ENCODE measurements at regions not wholly inside any gene's neighbourhood (a gene's known extent, or its start where the extent isn't known, plus 50 kb on each side); places are given as distances from the start of the nearest gene placed in this dataset.

DNA sequence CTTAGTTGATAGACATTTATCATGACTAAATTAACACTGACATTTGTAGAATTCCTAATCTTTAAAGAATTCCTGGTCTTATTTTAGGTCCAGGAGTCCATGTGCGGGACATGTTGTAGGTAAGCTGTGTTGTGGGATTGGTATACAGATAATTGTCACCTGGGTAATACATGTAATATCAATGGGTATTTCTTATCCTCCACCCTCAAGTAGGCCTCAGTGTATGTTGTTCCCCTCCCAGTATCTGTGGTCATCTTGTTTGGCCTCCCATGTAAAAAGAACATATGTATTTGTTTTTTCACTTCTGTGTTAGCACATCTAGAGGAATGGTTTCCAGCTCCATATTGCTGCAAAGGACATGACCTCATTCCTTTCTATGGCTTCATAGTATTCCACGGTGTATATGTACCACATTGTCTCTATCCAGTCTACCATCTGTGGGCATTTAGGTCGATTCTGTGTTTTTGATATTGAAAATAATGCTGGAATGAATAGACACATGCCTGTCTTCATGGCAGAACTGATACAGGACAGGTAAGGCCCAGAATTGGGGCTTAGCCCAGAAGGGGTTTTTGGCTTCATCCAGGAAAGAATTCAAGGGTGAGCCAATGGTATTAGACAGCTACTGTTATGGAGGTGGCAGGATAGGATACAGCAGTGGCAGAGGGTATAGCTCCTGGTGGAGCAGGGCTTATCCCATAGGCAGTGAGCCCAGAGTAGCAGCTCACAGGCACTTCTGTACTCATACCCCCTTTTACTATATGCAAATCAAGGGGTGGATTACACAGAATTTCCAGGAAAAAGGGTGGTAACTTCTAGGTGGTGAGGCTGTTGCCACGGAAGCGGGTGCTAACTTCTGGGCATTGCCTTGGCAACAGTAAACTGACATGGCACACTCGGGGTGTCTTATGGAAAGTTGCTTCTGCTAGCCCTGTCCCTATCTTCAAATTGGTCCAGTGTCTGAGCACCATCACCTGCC lies 66.1 kb upstream of the WDR1 start:
- H3K9me3 ChIP-seq: no peaks in the 10 kb centered on the region
- TF ChIP-seq, protein P1, sequence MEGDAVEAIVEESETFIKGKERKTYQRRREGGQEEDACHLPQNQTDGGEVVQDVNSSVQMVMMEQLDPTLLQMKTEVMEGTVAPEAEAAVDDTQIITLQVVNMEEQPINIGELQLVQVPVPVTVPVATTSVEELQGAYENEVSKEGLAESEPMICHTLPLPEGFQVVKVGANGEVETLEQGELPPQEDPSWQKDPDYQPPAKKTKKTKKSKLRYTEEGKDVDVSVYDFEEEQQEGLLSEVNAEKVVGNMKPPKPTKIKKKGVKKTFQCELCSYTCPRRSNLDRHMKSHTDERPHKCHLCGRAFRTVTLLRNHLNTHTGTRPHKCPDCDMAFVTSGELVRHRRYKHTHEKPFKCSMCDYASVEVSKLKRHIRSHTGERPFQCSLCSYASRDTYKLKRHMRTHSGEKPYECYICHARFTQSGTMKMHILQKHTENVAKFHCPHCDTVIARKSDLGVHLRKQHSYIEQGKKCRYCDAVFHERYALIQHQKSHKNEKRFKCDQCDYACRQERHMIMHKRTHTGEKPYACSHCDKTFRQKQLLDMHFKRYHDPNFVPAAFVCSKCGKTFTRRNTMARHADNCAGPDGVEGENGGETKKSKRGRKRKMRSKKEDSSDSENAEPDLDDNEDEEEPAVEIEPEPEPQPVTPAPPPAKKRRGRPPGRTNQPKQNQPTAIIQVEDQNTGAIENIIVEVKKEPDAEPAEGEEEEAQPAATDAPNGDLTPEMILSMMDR (IDR thresholded peaks at IDR 0.05): no peak
- H3K27me3 ChIP-seq: no peaks in the 10 kb centered on the region
- DNase-seq: no peak
- H3K4me1 ChIP-seq: no peaks in the 10 kb centered on the region
- intact Hi-C loops (cut with DNase I; ENCODE audit: low total_unique reads): no loop called here
- no peaks in the 10 kb centered on the region for H3K36me3 ChIP-seq
- no peak overlapping the region for H3K27ac ChIP-seq
- no peak overlapping the region for H3K4me3 ChIP-seq

DNA sequence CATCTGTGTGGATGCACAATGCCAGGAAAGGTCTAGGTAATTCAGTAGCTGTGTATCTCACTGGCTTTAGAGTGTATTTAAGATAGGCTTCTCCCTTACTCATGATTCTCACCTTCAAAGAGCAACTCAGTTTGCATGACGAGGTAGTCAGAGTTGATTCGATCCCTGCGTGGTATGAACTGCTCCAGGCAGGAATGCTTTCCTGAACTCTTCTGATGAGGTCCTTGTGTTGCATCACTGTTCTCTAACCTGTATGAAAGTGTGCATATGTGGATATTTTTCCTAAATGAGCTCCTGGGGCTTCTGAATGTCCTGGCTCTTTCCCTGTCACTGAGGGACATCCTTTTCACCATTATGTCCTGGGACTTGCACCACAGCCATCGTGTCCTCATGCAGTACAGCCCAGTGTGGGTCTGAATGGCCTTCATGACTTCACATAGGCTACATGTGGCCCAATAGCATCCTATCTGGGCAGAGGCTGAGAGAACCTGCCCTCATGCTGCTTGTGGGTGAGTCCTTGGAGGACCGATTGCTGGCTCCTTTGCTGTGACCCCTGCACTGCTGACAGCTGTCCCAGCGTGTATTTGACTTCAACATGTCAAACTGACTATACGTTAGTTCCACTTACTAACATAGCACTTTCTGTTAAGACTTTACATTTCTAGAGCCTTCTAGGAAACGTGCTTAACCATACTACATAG lies 65.3 kb upstream of the WDR1 start:
- H3K27ac ChIP-seq: no peak overlapping the region
- intact Hi-C loops (cut with DNase I; ENCODE audit: low total_unique reads): no loop called here
- no peaks in the 10 kb centered on the region for H3K36me3 ChIP-seq
- DNase-seq: no peak
- TF ChIP-seq, protein P1 (IDR thresholded peaks at IDR 0.05): no peak
- H3K4me1 ChIP-seq: no peaks in the 10 kb centered on the region
- H3K4me3 ChIP-seq: no peak overlapping the region
- H3K9me3 ChIP-seq: no peaks in the 10 kb centered on the region
- no peaks in the 10 kb centered on the region for H3K27me3 ChIP-seq

DNA sequence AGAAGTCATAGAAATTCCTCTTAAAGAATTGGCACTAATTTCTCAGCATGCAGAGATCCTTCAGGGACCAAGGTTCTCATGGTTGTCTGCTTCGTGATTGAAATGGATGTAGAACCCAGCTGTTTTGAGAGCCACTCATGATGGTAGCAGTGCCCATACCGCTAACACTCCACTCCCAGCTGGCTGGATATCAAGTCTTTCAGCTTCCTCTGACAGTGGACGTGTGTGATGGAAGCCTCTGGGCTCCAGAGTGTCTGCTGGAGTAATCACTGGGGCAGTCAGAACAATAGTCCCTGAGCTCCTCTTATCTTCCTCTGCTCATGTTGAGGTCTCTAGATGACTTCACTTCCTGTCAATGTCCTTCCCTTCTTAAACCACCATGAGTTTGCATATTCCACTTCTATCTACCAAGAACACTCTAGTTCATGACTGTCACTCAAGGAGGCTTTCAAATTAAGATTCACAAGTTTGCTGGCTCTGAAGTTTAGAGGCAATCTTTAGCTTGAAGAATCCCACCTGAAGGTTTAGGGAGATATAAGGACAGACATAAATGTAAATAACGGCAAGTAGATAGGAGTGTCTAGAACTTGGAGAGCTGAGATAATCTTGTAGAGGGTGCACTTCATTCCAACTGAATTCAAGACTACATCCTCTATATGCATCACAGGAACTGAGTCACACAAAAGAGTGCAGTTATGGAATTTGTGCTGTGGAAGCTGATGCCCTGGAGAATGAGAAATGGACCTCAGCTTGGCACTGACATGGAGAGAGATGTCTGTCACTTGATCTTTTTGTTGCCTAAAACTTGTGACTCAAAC lies 64.5 kb upstream of the WDR1 start:
- H3K27me3 ChIP-seq: no peaks in the 10 kb centered on the region
- no peaks in the 10 kb centered on the region for H3K36me3 ChIP-seq
- no peak overlapping the region for H3K27ac ChIP-seq
- TF ChIP-seq, protein P1 (IDR thresholded peaks at IDR 0.05): no peak
- H3K9me3 ChIP-seq: no peaks in the 10 kb centered on the region
- intact Hi-C loops (cut with DNase I; ENCODE audit: low total_unique reads): no loop called here
- H3K4me1 ChIP-seq: no peaks in the 10 kb centered on the region
- no peak for DNase-seq
- no peak overlapping the region for H3K4me3 ChIP-seq

DNA sequence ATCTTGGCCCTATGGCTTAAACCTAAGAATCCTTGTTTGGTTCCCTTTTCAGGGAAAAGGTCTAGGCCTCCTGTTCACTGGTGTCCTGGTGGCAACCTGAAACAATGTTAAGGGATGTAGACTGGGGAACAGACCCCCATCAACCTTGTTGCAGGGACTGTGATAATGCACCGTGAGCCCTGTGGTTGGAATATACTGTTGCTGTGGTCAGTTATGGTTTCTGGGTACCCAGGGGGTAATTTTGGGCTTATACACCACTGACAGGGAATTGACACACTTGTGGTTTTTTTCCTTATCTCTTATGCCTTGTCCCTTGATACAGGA lies 64.0 kb upstream of the WDR1 start:
- H3K27me3 ChIP-seq: no peaks in the 10 kb centered on the region
- H3K4me3 ChIP-seq: no peak overlapping the region
- H3K4me1 ChIP-seq: peaks cover 0 to 5% (median 2%) of the 10 kb centered on the region in 4 donors
- intact Hi-C loops (cut with DNase I; ENCODE audit: low total_unique reads): no loop called here
- DNase-seq: no peak
- TF ChIP-seq, protein P1 (IDR thresholded peaks at IDR 0.05): no peak
- no peak overlapping the region for H3K27ac ChIP-seq
- no peaks in the 10 kb centered on the region for H3K9me3 ChIP-seq
- H3K36me3 ChIP-seq: no peaks in the 10 kb centered on the region

DNA sequence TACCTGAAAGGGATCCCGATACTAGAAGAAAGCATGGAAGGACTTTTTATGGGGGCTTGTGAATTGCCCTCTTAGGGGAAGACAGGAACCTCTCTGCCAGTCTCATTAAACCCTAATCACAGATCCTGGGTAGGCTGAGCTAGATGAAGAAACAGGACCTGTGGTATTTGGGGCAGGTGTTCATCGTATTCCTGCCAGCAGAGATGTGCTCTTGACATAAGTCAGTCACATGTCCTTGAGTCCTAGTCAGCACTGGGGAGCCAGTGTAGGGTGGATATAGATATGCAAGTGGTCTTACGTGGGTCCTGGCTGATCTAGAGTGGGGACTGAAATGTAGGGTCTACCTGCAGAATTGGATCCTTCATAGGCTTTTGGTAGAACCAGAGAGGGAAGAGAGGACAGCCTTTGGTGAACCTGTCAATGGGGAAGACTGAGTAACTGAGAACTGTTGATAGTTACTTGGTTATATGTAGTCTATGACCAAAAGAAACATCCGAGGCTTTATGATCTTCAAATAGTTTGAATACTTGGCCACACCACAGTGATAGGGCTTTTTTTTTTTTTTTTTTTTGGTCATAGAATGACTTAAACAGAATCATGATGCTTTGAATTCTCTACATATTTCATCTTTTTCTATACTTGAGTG lies 63.5 kb upstream of the WDR1 start:
- Histone ChIP-seq H3K27me3 (no peaks in the 10 kb centered on the region), H3K36me3 (no peaks in the 10 kb centered on the region), H3K9me3 (no peaks in the 10 kb centered on the region), H3K4me1 (peaks cover 0 to 10% (median 6%) of the 10 kb centered on the region in 4 donors), H3K27ac (no peak overlapping the region), H3K4me3 (no peak overlapping the region)
- intact Hi-C loops (cut with DNase I; ENCODE audit: low total_unique reads): no loop called here
- no peak for DNase-seq
- TF ChIP-seq, protein P1 (IDR thresholded peaks at IDR 0.05): no peak

Data from tibial artery (tissue), 4 donors.